ENCODE measurements at regions not wholly inside any gene's neighbourhood (a gene's known extent, or its start where the extent isn't known, plus 50 kb on each side); places are given as distances from the start of the nearest gene placed in this dataset.

GRCh38 chr16:47806309-47806847 is 345.2 kb downstream of the PHKB start:
- Histone ChIP-seq H3K4me2 (ENCODE audit: insufficient read depth, low read length) (no peak overlapping the region), H3K79me2 (ENCODE audit: insufficient read depth, low read length) (no peaks in the 10 kb centered on the region), H3K27ac (ENCODE audit: low read depth, low read length) (no peak overlapping the region), H3K9me3 (ENCODE audit: low read depth, low read length) (no peaks in the 10 kb centered on the region), H3K4me3 (ENCODE audit: insufficient read depth, low read length) (no peak overlapping the region), H2AFZ (ENCODE audit: low read length) (no peak overlapping the region), H3K36me3 (ENCODE audit: insufficient read depth, low read length) (no peaks in the 10 kb centered on the region), H3K27me3 (ENCODE audit: insufficient read depth, low read length) (no peaks in the 10 kb centered on the region), H3K4me1 (ENCODE audit: insufficient read depth, low read length) (no peaks in the 10 kb centered on the region), H4K20me1 (ENCODE audit: insufficient read depth, low read length) (no peaks in the 10 kb centered on the region)
- TF ChIP-seq CTCF (IDR thresholded peaks at IDR 0.05; ENCODE audit: extremely low read depth, low read depth, low read length): no peak
- peak; percentile 41 for DNase-seq (ENCODE audit: insufficient read length, low spot score, missing footprints)

- no peaks in the 10 kb centered on the region for H4K20me1 ChIP-seq (ENCODE audit: insufficient read depth, low read length)
- H3K36me3 ChIP-seq (ENCODE audit: insufficient read depth, low read length): no peaks in the 10 kb centered on the region
- H3K9me3 ChIP-seq (ENCODE audit: low read depth, low read length): no peaks in the 10 kb centered on the region
- peaks cover 5% of the 10 kb centered on the region for H3K27me3 ChIP-seq (ENCODE audit: insufficient read depth, low read length)
- no peak overlapping the region for H2AFZ ChIP-seq (ENCODE audit: low read length)
- H3K4me1 ChIP-seq (ENCODE audit: insufficient read depth, low read length): no peaks in the 10 kb centered on the region
- no peak overlapping the region for H3K4me2 ChIP-seq (ENCODE audit: insufficient read depth, low read length)
- no peak overlapping the region for H3K27ac ChIP-seq (ENCODE audit: low read depth, low read length)
- DNase-seq (ENCODE audit: insufficient read length, low spot score, missing footprints): no peak
- no peaks in the 10 kb centered on the region for H3K79me2 ChIP-seq (ENCODE audit: insufficient read depth, low read length)
- no peak for TF ChIP-seq CTCF (IDR thresholded peaks at IDR 0.05; ENCODE audit: extremely low read depth, low read depth, low read length)
- H3K4me3 ChIP-seq (ENCODE audit: insufficient read depth, low read length): no peak overlapping the region
Observed at GRCh38 chr16:47787696-47788095, 326.6 kb downstream of the PHKB start.

GRCh38 chr16:47781673-47782072 is 320.5 kb downstream of the PHKB start:
- H3K79me2 ChIP-seq (ENCODE audit: insufficient read depth, low read length): no peaks in the 10 kb centered on the region
- H3K9me3 ChIP-seq (ENCODE audit: low read depth, low read length): no peaks in the 10 kb centered on the region
- H3K27me3 ChIP-seq (ENCODE audit: insufficient read depth, low read length): peaks cover 5% of the 10 kb centered on the region
- no peak for TF ChIP-seq CTCF (IDR thresholded peaks at IDR 0.05; ENCODE audit: extremely low read depth, low read depth, low read length)
- H3K36me3 ChIP-seq (ENCODE audit: insufficient read depth, low read length): no peaks in the 10 kb centered on the region
- no peaks in the 10 kb centered on the region for H4K20me1 ChIP-seq (ENCODE audit: insufficient read depth, low read length)
- H3K4me2 ChIP-seq (ENCODE audit: insufficient read depth, low read length): no peak overlapping the region
- H3K4me1 ChIP-seq (ENCODE audit: insufficient read depth, low read length): peaks cover 10% of the 10 kb centered on the region
- no peak for DNase-seq (ENCODE audit: insufficient read length, low spot score, missing footprints)
- H3K27ac ChIP-seq (ENCODE audit: low read depth, low read length): no peak overlapping the region
- H2AFZ ChIP-seq (ENCODE audit: low read length): no peak overlapping the region
- H3K4me3 ChIP-seq (ENCODE audit: insufficient read depth, low read length): no peak overlapping the region

GRCh38 chr16:47780213-47780875 is 319.2 kb downstream of the PHKB start:
- no peak overlapping the region for H3K4me3 ChIP-seq (ENCODE audit: insufficient read depth, low read length)
- H2AFZ ChIP-seq (ENCODE audit: low read length): no peak overlapping the region

More at GRCh38 chr16:47780213-47780875, 319.2 kb downstream of the PHKB start:
- TF ChIP-seq CTCF (IDR thresholded peaks at IDR 0.05; ENCODE audit: extremely low read depth, low read depth, low read length): no peak
- Histone ChIP-seq H3K4me1 (ENCODE audit: insufficient read depth, low read length) (peaks cover 10% of the 10 kb centered on the region), H3K4me2 (ENCODE audit: insufficient read depth, low read length) (peak overlapping the region; percentile 85), H3K36me3 (ENCODE audit: insufficient read depth, low read length) (no peaks in the 10 kb centered on the region), H3K27ac (ENCODE audit: low read depth, low read length) (peak overlapping the region; percentile 0), H3K79me2 (ENCODE audit: insufficient read depth, low read length) (no peaks in the 10 kb centered on the region), H3K9me3 (ENCODE audit: low read depth, low read length) (no peaks in the 10 kb centered on the region), H4K20me1 (ENCODE audit: insufficient read depth, low read length) (no peaks in the 10 kb centered on the region), H3K27me3 (ENCODE audit: insufficient read depth, low read length) (peaks cover 5% of the 10 kb centered on the region)
- peak; percentile 5 for DNase-seq (ENCODE audit: insufficient read length, low spot score, missing footprints)
